ENCODE measurements at regions not wholly inside any gene's neighbourhood (a gene's known extent, or its start where the extent isn't known, plus 50 kb on each side); places are given as distances from the start of the nearest gene placed in this dataset.

GRCh38 chr20:50456452-50457324 is 53.5 kb upstream of the PTPN1 start:
- Mint-ChIP-seq H3K27ac (no peak overlapping the region), H3K4me3 (no peak overlapping the region), H3K4me1 (ENCODE audit: low read depth) (peaks cover 14% of the 10 kb centered on the region), H3K36me3 (ENCODE audit: insufficient read depth in 2 of 2) (no peaks in the 10 kb centered on the region), H3K27me3 (ENCODE audit: low read depth) (peaks cover 15% of the 10 kb centered on the region), H3K9me3 (no peaks in the 10 kb centered on the region)
- ATAC-seq (replicated peaks in 1 of 2) = no peak
- DNase-seq = peak in 1 of 2 donors; percentile 29

GRCh38 chr20:50459124-50459918 is 50.9 kb upstream of the PTPN1 start:
- no peak for DNase-seq
- H3K4me3 Mint-ChIP-seq = no peak overlapping the region
- H3K36me3 Mint-ChIP-seq (ENCODE audit: insufficient read depth in 2 of 2) = no peaks in the 10 kb centered on the region
- no peak for ATAC-seq (replicated peaks in 1 of 2)
- H3K27me3 Mint-ChIP-seq (ENCODE audit: low read depth) = peaks cover 7% of the 10 kb centered on the region
- H3K9me3 Mint-ChIP-seq = no peaks in the 10 kb centered on the region
- H3K27ac Mint-ChIP-seq = no peak overlapping the region
- H3K4me1 Mint-ChIP-seq (ENCODE audit: low read depth) = peaks cover 18% of the 10 kb centered on the region

GRCh38 chr20:50460115-50460607 is 50.0 kb upstream of the PTPN1 start:
- Mint-ChIP-seq H3K27ac (no peak overlapping the region), H3K4me1 (ENCODE audit: low read depth) (peaks cover 21% of the 10 kb centered on the region), H3K4me3 (no peak overlapping the region), H3K9me3 (no peaks in the 10 kb centered on the region), H3K36me3 (ENCODE audit: insufficient read depth in 2 of 2) (no peaks in the 10 kb centered on the region), H3K27me3 (ENCODE audit: low read depth) (peaks cover 1% of the 10 kb centered on the region)
- ATAC-seq (replicated peaks in 1 of 2) = peak in 1 of 2 donors; percentile 1
- no peak for DNase-seq

Data from activated T-cell treated with anti-CD3 and anti-CD28 coated beads, Interleukin-2, amount 50 U/mL, for 72 hours (primary cell).